HT-29 (cell line): ENCODE measurements at regions not wholly inside any gene's neighbourhood (a gene's known extent, or its start where the extent isn't known, plus 50 kb on each side); places are given as distances from the start of the nearest gene placed in this dataset.
"Not testable (repeated sequence)": the region's sequence is repeated elsewhere in the genome, so short reads cannot be mapped to it uniquely, and the experiment has no call there.

Experiments
- DNase-seq: peaks from one replicate; pipeline ENCODE4 v3.0.0-alpha.2; 2015; ENCODE audit warnings: low spot score

DNA sequence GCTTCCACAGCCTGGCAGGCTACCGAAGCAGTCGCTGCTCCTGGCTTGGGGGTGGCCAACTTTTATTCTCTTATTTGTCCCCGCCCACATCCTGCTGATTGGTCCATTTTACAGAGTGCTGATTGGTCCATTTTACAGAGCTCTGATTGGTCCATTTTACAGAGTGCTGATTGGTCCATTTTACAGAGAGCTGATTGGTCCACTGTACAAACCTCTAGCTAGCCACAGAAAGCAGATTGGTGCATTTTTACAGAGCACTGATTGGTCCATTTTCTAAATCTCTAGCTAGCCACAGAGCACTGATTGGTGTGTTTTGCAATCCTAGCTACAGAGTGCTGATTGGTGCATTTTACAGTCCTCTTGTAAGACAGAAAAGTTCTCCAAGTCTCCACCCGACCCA, 187.9 kb upstream of the TOM1L1 start:
- DNase-seq: not testable (repeated sequence)

DNA sequence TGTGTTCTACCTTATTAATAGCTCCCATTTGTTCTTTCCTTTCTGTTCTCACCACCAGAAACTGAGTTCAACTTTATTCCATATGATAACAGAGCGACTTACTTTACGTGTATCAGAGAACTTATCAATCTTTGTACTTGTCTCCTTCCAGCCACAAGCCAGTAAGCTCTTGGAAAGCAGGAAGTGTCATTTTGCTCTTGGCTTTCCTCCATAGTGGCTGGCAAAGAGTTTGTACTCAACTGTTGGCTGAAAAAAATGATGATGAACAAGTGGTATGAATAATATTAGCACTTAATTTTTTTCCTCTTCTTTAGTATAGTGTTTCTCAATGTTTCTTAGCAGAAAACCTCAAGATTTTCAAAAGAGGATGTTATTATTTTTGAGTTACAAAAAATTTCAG, 182.4 kb upstream of the TOM1L1 start:
- no peak for DNase-seq

DNA sequence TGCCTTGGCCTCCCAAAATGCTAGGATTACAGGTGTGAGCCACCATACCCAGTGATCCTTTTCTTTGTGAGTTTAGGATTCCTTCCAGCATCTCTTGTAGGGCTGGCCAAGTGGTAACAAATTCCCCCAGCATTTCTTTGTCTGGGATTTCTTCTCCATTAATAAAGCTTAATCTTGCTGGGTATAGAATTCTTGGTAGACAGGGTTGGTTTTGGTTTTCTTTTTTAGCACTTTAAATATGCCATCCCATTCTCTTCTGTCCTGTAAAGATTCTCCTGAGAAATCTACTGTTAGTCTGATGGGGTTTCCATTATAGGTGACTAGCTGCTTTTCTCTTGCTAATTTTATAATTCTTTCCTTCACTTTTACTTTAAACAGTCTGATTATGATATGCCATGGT, 173.0 kb upstream of the TOM1L1 start:
- no peak for DNase-seq

DNA sequence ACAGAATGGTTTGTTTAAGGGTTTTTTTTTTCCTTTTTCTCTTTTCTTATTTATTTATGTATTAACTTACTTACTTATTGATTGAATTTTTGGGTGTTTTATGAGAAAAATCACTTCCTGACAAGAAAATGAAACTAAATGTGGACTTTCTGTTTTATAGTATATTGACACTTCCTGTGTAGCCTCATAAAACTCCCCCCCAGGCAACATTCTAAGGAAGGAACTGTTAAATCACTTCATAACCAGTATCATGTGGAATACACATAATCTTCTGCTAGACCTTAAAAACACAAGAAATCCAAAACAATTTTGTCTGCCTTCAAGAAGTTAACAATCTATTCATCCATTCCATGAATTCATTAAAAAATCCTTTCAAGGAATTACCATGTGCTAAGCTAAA, 164.1 kb upstream of the TOM1L1 start:
- DNase-seq: no peak

DNA sequence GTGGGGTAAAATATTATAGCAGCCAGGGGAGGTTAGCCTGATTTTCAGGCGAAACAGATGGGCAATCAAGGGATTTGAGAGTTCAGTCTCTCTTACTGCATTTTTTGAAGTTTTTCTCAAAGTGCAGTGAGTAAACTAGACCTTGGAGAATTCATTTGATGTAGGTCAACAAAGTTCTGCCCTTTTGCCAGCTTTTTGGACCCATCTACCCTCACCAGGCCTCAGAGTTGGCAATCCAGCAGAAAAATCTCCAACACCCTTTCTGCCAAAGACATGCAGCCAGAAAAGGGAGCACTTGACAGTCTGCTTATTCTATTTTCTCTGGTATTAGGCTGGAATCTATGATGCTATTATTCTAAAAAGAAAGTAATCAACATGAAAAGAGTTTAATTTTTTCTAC, 162.2 kb upstream of the TOM1L1 start:
- no peak for DNase-seq

DNA sequence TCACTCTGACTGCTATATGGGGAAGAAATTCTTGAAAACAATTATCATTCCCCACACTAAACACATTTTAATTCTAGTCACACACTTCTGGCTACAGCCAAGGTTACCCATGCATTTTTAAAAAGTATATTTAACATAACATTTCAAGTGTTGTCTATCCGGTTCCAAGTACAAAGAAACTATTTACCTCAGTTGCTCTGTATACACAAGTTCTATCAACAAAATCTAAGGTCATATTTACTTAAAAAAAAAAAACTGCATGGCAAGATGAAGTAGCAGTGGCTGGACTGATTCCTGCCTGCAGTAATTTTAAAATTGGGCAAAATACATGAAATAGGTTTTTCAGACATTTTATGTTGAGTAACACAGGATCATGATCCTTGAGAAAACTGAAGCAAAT, 155.9 kb upstream of the TOM1L1 start:
- DNase-seq: no peak

DNA sequence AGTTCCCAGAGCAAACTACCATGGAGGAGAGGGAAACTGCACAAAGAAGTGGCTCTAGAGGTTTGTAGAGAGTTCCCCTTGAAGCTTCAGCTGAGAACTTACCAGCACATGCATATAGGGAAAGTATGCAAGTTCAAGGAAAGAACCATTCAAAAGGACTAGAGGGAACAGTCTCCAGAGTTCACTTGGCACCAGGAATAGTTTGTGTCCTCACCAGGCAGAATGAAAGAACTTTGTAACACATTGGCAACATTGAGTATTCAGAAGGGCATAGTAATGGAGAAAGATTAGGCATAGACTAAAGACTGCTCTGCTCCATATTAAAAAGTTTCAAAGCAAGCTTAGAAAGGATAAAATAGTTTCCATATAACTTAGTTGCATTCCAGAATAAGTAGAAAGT, 155.4 kb upstream of the TOM1L1 start:
- DNase-seq: no peak

DNA sequence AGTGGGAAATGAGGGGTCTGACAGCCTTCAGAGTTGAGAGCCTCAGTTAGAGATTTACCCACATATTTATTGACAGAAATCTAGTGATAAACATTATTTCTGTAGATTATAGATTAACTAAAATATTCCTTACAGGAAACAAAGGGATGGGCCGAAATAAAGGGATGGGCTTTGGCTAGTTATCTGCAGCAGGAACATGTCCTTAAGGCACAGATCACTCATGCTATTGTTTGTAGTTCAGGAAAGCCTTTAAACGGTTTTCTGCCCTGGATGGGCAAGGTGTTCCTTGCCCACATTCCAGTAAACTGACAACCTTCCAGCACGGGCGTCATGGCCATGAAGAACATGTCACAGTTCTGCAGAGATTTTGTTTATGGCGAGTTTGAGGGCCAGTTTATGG, 154.8 kb upstream of the TOM1L1 start:
- no peak for DNase-seq

DNA sequence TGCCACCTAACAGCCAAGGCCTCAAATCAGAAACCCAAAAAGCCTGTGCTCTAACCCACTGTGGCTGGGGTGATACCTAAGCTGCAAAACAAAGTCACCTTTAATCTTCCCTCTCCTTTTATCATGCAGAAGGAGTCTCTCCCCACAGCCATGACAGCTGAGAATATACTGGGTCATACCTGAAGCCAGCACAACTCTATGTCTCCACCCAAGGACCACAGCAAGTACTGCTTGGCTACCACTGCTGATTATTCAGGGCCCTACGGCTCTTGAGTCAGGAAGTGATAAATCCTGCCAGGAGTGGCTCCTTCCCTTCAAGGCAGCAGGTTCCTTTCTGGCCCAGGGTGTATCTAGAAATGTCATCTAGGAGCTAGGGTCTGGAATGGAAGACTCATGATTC, 151.5 kb upstream of the TOM1L1 start:
- DNase-seq: no peak

DNA sequence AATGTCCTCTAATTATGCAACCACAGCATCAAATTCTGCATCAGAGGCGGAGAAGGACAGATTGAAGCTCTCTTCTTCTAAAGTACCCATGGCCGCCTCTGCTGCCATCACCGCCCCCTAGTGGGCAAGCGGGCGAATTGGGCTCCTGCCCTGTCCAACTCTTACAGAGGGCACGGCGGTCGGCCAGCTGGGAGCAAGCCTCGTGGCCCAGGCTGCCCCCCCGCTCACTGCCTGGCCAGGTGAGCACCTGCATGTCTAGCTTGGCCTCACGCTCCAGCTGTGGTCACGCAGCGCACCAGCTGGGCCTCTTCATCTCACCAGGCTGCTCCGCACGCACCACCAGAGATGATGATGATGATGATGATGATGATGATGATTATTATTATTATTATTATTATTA, 146.1 kb upstream of the TOM1L1 start:
- DNase-seq: peak; percentile 30

DNA sequence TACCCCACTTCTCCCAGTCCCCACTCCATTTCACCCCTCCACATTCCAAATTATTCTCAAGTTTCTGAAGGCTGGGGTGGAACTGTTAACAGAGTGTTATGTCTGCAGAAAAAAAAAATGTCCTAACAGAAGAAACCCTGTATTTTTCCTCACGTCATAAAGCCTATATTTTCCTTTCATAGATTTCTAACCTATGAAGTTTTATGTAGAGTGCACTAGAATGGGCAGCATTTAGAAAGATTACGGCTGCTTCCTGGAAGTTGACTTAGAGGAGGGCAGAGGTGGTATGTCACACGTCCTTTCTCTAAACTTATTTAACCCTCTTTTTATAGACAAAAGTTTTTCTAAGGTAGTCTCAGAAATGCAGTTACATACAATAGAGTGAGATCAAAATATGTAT, 139.8 kb upstream of the TOM1L1 start:
- DNase-seq: no peak

DNA sequence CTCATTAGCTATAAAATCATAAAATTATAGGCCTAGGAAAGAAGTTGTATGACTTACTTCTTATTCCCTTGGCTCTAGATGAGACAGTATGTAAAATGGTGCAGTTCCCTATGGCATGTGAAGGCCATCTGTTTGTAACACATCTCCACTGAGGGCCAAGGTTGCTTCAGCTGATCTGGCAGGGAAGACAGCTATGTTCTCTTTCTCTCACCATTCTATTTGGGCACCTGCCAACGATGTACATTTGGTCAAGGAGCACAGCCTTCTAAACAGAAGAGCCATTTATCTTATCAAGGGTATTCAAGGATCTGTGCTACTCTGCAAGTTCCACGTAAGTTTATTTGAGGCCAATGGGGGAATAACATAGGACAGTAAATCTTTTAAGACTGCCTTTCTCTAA, 129.8 kb upstream of the TOM1L1 start:
- no peak for DNase-seq

DNA sequence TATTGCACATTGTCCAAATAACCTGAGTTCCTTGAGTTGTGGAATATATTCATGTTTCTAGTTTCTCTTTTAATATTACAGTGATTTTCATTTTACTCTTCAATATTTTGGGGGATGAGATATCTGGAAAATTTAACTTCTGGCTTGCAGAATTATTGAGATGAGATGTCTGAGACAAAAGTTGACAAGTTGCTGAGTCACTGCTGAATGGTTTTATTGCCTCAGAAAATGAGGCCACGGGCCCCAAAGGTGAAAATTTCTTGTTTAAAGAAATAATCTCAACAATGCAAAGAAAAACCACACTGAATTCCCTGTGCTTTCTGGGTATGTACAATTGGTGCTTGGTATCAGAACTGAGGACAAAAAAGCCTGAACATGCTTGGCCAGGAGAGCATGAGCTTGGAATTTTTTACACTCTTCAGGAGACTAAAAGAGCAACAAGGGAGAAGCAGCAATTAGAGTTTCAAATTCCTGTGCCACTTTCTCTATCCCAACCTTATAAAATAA, 129.2 kb upstream of the TOM1L1 start:
- DNase-seq: peak; percentile 14

DNA sequence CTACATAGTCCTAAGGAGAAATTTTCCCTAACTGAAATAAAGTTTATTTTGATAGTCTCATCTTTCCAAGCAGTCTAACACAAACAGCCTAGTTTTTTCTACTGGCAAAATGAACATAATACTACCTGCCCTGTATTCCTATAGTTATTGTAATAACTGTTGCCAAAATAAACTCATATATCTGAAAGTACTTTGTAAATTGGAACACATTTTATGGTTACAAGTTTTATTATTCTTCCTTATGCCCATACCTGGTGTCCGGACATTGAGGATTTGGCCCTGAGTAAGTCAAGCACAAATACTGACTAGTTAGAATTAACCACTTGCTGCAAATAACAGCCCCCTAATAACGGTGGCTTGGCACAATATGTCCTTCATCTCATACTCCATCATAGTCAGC, 120.4 kb upstream of the TOM1L1 start:
- no peak for DNase-seq

DNA sequence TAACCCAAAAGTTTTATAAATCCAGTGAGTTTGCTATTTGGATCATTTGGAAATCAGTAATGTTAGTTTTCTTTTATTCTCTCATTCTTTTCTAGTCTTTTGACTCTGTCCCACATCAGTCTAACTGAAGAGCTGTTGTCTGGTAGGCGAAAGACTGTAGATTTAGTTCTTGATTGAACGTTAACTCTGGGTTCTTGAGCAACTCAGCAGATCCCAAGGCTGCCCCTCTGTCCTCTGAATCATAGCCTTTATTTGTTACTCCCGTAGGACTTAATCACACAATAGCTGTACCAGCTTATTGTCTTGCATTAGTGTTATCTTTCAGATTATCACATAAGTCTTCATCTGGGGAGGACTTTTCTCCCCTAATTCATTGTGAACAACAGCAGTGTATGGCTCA, 119.3 kb upstream of the TOM1L1 start:
- DNase-seq: no peak

DNA sequence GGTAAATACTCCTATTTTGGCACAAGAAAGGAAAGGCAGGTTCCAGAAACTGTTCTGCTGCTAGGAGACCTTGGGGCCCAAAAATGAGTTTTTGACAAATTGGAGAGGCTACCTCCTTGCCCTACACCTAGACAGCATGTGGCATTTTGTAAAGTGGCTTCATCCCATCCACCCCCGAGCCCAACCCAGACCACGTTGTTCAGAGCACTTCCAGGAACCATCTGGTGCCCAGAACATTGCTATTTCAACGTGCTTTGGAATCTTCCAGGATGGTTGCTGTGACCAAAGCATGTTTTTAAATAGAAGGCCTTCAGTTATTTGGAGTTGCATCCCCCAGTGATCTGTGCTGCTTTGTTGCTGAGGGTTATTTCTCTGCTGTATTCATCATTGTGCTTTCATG, 116.3 kb upstream of the TOM1L1 start:
- no peak for DNase-seq

DNA sequence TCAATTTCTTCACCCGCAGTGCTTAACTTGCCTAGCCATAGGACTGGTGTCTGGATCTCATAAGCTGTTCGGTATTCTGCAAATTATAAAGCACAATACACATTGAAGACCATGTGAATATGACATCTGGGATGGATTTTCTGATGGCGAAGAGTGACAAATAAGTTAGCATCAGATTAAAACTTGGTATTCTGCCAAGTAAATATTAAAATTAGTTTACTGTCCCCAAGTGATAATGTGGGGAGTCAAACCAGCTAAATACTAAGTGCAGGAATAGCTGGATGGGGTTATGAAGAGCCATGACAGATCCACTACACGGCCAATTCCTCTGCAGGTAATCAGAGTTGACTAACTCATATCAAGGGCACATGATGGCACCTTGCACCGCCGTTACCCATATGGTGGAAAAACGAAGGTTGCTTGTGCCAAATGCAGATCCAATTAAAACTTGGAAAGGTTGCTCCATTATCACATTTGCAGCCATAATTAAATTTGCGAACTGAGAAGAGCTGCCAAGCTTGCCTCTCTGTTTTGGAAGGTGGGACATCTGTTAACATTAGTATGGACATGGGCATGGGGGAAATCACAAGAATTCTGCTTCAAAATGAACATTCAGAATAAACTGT, 114.9 kb upstream of the TOM1L1 start:
- no peak for DNase-seq

DNA sequence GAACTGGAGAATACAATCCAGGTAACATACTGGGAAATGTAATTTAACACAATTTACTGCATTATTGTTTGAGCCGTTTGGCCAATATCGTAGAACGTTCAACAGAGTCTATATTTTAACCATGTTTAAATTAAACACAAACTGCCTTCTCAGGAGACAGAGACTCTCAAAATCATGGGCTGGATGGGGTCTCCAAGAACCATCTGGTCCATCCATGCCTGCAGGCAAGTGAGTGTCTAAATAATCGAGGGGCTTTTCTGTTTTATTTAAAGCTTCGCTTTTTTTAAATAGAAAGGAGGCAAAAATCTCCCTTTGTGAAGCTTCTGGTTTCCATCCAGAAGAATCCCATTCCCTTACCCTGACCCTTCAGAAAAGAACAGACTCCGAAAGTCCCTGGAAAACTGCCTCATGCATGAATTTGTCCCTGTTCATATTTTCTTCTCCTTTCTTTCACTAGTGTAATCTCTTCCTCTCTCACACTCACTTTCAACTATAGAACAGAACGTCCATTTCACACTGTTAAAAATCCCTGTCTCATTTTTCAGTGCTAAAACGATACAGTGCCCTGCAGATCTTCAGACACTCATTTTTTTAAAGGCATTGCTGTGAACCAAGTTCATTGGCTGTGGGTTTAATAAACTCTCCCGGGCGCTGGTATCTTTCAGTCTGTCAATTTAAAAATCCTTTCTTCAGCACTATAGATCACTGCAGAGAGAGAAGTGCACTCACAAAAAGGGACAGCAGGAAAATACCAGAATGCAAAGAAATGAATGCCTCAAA, 111.4 kb upstream of the TOM1L1 start:
- DNase-seq: no peak

DNA sequence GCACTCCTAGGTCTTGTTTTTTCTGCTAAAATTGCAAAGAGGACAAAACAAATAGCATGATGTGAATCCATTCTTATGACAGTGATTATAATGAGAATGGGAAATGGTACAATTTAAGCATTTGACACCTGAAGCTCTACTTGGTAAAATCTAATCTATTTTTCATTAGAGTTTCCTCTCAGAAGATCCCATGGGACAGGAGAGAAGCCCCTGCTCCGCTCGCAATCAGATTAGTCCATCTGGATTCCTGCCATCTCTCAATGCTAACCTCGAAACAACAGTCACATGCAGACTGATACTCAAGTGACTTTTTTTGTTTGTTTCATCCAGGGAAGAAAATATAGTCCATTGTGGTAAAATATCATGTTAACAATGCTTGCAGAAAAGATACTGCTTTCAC, 107.4 kb upstream of the TOM1L1 start:
- no peak for DNase-seq

DNA sequence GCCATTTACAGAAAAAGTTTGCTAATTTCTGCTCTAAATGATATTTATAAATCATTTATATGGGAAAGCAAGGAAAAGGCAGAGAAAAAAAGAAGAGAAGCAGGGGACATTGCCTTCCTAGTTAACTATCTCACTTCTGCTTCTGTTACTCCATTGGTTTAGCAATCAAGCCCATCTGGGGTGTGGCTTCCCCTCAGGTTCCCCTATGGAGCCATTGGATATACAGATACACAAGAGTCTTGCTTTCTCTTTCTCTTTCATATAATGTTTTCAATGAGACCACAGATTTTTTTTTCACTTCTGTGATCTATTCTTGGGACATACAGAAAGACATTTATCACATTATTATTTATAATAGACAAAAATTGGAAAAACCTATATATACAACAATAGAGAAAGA, 105.6 kb upstream of the TOM1L1 start:
- DNase-seq: no peak

DNA sequence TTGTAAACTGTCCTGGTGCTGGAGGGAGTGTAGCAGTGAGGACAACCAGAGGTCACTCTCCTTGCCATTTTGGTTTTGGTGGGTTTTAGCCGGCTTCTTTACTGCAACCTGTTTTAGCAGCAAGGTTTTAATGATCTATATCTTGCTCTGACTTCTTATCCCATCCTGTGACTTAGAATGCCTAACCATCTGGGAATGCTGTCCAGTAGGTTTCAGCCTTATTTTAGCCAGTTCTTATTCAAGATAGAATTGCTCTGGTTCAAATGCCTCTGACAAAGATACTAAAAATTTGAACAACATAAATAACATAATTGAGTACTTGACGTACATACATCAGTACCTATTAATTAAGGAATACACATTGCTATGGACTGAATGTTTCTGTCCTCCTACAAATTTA, 93.3 kb upstream of the TOM1L1 start:
- no peak for DNase-seq

DNA sequence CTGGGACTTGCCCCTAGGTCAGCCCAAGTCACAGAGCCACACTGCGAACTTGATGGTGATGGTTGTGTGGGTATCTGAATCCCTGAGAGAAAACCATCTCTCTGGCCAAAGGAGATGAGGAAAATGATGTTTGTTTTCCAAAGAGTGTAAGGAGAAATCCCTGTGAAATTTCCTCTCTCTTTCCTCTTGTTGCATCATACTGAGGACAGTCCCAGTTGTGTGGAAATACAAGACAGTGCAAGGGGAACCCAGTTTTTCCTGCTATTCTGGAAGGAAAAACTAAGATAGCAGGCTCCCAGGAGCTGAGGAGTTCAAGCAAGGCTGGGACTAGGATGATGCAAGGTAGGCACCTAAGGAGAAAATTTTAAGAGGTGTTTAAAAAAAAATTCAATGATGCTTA, 86.8 kb upstream of the TOM1L1 start:
- no peak for DNase-seq

DNA sequence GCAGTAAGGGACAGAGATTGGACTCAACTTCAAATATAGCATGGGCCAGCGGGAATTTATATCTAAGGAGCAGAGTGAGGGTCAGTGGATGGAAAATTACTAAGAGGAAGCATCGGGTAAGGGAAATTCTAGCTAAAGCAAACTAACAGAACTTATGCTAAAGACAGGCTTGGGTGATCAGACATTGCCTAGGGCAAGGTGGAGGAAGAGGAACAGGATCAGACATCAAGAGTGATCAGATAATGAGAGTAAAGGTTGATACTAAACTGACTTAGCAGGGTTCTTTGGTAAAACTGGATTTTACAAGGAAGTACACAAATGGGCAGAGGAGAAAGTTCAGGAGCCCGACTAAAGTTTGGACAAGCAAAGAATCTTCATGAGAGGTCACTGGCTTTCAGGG, 86.3 kb upstream of the TOM1L1 start:
- DNase-seq: no peak

DNA sequence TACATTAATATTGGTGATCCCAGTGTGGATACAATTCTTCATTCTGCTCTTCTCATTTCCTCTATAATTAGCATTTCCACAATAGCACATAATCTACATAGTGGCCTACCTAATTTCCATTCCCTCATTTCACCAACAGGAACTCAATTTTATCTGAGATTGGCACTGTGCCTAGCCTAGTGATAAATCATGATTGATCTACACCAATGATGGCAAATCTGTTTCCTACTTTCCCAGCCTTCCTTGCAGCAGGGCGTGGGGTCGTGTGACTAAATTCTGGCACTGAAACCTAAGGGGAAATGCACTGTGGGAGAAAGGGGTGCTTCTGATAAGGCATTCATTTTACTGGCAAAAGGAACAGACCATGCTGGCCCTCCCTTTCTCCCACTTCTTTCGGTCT, 66.6 kb upstream of the TOM1L1 start:
- no peak for DNase-seq
